ENCODE measurements at regions not wholly inside any gene's neighbourhood (a gene's known extent, or its start where the extent isn't known, plus 50 kb on each side); places are given as distances from the start of the nearest gene placed in this dataset.
A peak's percentile ranks its signal among the peaks of the same experiment; 100 is the strongest.
"Not testable (repeated sequence)": the region's sequence is repeated elsewhere in the genome, so short reads cannot be mapped to it uniquely, and the experiment has no call there.

GRCh38 chr1:233435622-233436021 lies 108.1 kb downstream of the MAP3K21 start:
- no peak for DNase-seq

GRCh38 chr1:233439721-233440120 lies 112.2 kb downstream of the MAP3K21 start:
- DNase-seq = no peak

- DNase-seq = peak in 1 of 5 donors; percentile 47
Observed at GRCh38 chr1:233440951-233441401, 113.5 kb downstream of the MAP3K21 start.

- DNase-seq = no peak
Observed at GRCh38 chr1:233442026-233442780, 114.7 kb downstream of the MAP3K21 start.

GRCh38 chr1:233443040-233443760 lies 115.7 kb downstream of the MAP3K21 start:
- DNase-seq = no peak

- DNase-seq = no peak
Observed at GRCh38 chr1:233444484-233444883, 117.0 kb downstream of the MAP3K21 start.

- DNase-seq = no peak
Observed at GRCh38 chr1:233445737-233446136, 118.2 kb downstream of the MAP3K21 start.

GRCh38 chr1:233446935-233447334 lies 119.4 kb downstream of the MAP3K21 start:
- DNase-seq = no peak

- DNase-seq = no peak
Observed at GRCh38 chr1:233448109-233448689, 120.7 kb downstream of the MAP3K21 start.

- DNase-seq = no peak
Observed at GRCh38 chr1:233452724-233453123, 125.2 kb downstream of the MAP3K21 start.

- DNase-seq = no peak
Observed at GRCh38 chr1:233453433-233454200, 126.1 kb downstream of the MAP3K21 start.

- DNase-seq = no peak
Observed at GRCh38 chr1:233459470-233459945, 132.0 kb downstream of the MAP3K21 start.

- DNase-seq = no peak
Observed at GRCh38 chr1:233459968-233460367, 132.4 kb downstream of the MAP3K21 start.

- no peak for DNase-seq
Observed at GRCh38 chr1:233460692-233461091, 133.2 kb downstream of the MAP3K21 start.

GRCh38 chr1:233461847-233462246 lies 134.3 kb downstream of the MAP3K21 start:
- no peak for DNase-seq

- DNase-seq = no peak
Observed at GRCh38 chr1:233463333-233463732, 135.8 kb downstream of the MAP3K21 start.

- no peak for DNase-seq
Observed at GRCh38 chr1:233465745-233466343, 138.3 kb downstream of the MAP3K21 start.

GRCh38 chr1:233470741-233471499 lies 143.0 kb upstream of the KCNK1 start:
- DNase-seq = no peak

- not testable (repeated sequence) for DNase-seq
Observed at GRCh38 chr1:233471851-233472250, 142.1 kb upstream of the KCNK1 start.

GRCh38 chr1:233472796-233473195 lies 141.1 kb upstream of the KCNK1 start:
- not testable (repeated sequence) for DNase-seq

- DNase-seq = no peak
Observed at GRCh38 chr1:233473549-233474204, 140.2 kb upstream of the KCNK1 start.

All from T-helper 1 cell (primary cell).